ENCODE measurements at regions not wholly inside any gene's neighbourhood (a gene's known extent, or its start where the extent isn't known, plus 50 kb on each side); places are given as distances from the start of the nearest gene placed in this dataset.
"Not testable (repeated sequence)": the region's sequence is repeated elsewhere in the genome, so short reads cannot be mapped to it uniquely, and the experiment has no call there.

DNA sequence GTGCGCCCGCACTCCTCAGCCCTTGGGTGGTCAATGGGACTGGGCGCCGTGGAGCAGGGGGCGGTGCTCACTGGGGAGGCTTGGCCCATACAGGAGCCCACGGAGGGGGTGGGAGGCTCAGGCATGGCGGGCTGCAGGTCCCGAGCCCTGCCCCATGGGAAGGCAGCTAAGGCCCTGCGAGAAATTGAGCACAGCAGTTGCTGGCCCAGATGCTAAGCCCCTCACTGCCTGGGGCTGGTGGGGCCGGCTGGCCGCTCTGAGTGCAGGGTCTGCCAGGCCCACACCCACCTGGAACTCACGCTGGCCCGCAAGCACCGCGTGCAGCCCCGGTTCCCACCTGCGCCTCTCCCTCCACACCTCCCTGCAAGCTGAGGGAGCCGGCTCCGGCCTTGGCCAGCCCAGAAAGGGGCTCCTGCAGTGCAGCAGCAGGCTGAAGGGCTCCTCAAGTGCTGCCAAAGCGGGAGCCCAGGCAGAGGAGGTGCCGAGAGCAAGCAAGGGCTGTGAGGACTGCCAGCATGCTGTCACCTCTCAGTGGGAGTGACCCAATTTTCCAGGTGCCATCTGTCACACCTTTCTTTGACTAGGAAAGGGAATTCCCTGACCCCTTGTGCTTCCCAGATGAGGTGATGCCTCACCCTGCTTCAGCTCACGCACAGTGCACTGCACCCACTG is 642.3 kb upstream of the SYNCRIP start:
- not testable (repeated sequence) for H3K4me3 ChIP-seq (ENCODE audit: low read depth, low read length); H3K36me3 ChIP-seq (ENCODE audit: control insufficient read depth, insufficient read depth, low read length); H3K9ac ChIP-seq (ENCODE audit: low read length); H3K27me3 ChIP-seq (ENCODE audit: control insufficient read depth, insufficient read depth, low read length); H3K27ac ChIP-seq (ENCODE audit: low read depth, low read length); H3K4me1 ChIP-seq (ENCODE audit: control insufficient read depth, insufficient read depth, low read length)
- peaks cover 14% of the 10 kb centered on the region for H3K9me3 ChIP-seq (ENCODE audit: control insufficient read depth, insufficient read depth, low read depth, low read length)

DNA sequence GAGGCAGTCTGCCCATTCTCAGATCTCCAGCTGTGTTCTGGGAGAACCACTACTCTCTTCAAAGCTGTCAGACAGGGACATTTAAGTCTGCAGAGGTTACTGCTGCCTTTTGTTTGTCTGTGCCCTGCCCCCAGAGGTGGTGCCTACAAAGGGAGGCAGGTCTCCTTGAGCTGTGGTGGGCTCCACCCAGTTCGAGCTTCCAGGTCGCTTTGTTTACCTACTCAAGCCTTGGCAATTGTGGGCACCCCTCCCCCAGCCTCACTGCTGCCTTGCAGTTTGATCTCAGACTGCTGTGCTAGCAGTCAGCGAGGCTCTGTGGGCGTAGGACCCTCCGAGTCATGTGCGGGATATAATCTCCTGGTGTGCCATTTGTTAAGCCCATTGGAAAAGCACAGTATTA is 640.9 kb upstream of the SYNCRIP start:
- not testable (repeated sequence) for H3K27ac ChIP-seq (ENCODE audit: low read depth, low read length); H3K4me3 ChIP-seq (ENCODE audit: low read depth, low read length); H3K36me3 ChIP-seq (ENCODE audit: control insufficient read depth, insufficient read depth, low read length); H3K27me3 ChIP-seq (ENCODE audit: control insufficient read depth, insufficient read depth, low read length); H3K4me1 ChIP-seq (ENCODE audit: control insufficient read depth, insufficient read depth, low read length); H3K9ac ChIP-seq (ENCODE audit: low read length)
- H3K9me3 ChIP-seq (ENCODE audit: control insufficient read depth, insufficient read depth, low read depth, low read length) = peaks cover 14% of the 10 kb centered on the region

DNA sequence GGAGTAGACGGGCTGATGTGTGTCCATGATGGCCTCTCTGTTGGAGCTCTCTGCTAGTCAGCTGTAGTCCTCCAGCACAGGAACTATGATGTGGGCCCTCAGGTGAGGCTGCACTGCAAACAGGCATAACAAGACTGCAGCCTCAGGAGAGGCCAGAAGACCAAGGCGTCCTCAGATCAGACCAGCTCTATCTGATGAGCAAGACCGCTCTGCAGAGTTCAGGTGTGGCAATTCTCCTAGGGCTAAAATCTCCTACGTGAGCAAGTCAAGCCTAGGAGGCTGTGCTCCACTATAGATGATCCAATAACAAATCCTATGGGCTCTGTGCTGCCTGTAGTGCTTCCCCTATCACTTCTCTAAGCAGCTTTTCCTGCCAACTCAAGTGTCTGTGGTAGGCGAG is 633.4 kb upstream of the SYNCRIP start:
- no peaks in the 10 kb centered on the region for H3K4me1 ChIP-seq (ENCODE audit: control insufficient read depth, insufficient read depth, low read length)

DNA sequence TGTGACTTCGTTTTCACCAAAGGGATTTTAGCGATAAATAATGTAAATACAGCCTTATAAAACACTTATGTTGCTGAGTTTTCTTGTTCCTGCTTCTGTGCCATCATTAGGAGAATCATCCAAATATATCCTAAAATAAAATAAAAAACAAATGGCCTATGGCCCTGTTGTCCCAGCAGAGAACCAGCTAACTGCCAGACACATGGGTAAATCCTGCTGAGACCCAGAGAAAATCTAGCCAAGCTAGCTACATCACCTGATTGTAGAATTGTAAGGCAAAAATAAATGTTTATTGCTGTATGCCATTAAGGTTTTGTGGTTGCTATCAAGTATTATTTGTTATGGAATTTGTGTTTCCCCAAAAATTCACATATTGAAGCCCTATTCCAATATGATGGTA is 631.2 kb upstream of the SYNCRIP start:
- Histone ChIP-seq H3K9ac (ENCODE audit: low read length) (no peak overlapping the region), H3K36me3 (ENCODE audit: control insufficient read depth, insufficient read depth, low read length) (no peaks in the 10 kb centered on the region), H3K4me1 (ENCODE audit: control insufficient read depth, insufficient read depth, low read length) (no peaks in the 10 kb centered on the region), H3K27me3 (ENCODE audit: control insufficient read depth, insufficient read depth, low read length) (no peaks in the 10 kb centered on the region), H3K9me3 (ENCODE audit: control insufficient read depth, insufficient read depth, low read depth, low read length) (peaks cover 5% of the 10 kb centered on the region; the same call in 1 of the 2 replicates), H3K27ac (ENCODE audit: low read depth, low read length) (no peak overlapping the region), H3K4me3 (ENCODE audit: low read depth, low read length) (no peak overlapping the region)

More for the DNA sequence above, 633.4 kb upstream of the SYNCRIP start:
- H3K27ac ChIP-seq (ENCODE audit: low read depth, low read length) = no peak overlapping the region
- H3K27me3 ChIP-seq (ENCODE audit: control insufficient read depth, insufficient read depth, low read length) = no peaks in the 10 kb centered on the region
- no peaks in the 10 kb centered on the region for H3K36me3 ChIP-seq (ENCODE audit: control insufficient read depth, insufficient read depth, low read length)
- H3K9me3 ChIP-seq (ENCODE audit: control insufficient read depth, insufficient read depth, low read depth, low read length) = peaks cover 5% of the 10 kb centered on the region; the same call in 1 of the 2 replicates
- H3K4me3 ChIP-seq (ENCODE audit: low read depth, low read length) = no peak overlapping the region
- no peak overlapping the region for H3K9ac ChIP-seq (ENCODE audit: low read length)

DNA sequence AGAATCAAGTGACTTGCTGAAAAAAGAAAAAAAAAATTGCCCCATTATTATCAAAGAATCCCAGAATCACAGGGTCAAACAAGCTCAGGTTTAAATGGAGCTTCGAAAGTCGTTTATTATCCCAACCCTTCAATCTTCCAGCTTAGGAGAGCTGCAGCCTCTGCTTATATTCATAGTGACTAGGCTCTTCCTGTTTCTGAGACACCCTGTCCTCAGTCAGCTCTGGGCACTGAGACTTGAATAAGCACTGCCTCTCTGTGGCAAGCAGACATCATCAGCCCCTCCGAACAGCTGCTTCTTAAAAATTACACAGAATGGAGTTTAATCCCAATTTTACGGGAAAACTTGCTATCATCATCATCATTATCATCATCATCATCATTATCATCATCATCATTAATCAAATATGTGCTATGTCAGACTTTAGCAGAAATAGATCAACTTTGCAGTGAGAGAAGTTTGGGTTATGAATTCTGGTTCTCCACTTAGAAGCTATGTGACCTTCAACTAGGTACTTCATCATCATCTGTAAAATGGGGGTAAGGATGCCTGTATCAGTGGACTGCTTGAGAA is 614.0 kb upstream of the SYNCRIP start:
- Histone ChIP-seq H3K9ac (ENCODE audit: low read length) (no peak overlapping the region), H3K9me3 (ENCODE audit: control insufficient read depth, insufficient read depth, low read depth, low read length) (no peaks in the 10 kb centered on the region), H3K36me3 (ENCODE audit: control insufficient read depth, insufficient read depth, low read length) (no peaks in the 10 kb centered on the region), H3K27ac (ENCODE audit: low read depth, low read length) (no peak overlapping the region), H3K4me1 (ENCODE audit: control insufficient read depth, insufficient read depth, low read length) (no peaks in the 10 kb centered on the region), H3K27me3 (ENCODE audit: control insufficient read depth, insufficient read depth, low read length) (no peaks in the 10 kb centered on the region), H3K4me3 (ENCODE audit: low read depth, low read length) (no peak overlapping the region)

DNA sequence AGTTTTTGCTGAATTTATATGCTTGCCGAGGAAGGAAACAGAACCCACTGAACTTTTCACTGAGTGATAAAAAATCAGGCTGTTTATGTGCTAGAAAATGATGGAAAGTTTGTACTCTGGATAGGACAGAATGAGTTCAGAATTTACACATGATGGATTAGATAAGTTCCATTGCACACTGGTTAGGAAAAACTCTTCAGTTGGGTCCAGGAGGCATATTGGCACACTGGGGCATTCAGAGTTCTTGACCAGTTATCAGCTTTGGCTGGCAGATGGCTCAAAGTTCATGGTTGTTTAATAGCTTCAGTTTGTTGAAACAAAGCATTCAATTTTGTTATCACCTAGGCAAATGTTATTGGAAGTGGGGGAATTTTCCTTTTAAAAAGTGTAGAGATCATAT is 613.3 kb upstream of the SYNCRIP start:
- no peaks in the 10 kb centered on the region for H3K27me3 ChIP-seq (ENCODE audit: control insufficient read depth, insufficient read depth, low read length)
- no peak overlapping the region for H3K9ac ChIP-seq (ENCODE audit: low read length)
- H3K9me3 ChIP-seq (ENCODE audit: control insufficient read depth, insufficient read depth, low read depth, low read length) = no peaks in the 10 kb centered on the region
- no peaks in the 10 kb centered on the region for H3K36me3 ChIP-seq (ENCODE audit: control insufficient read depth, insufficient read depth, low read length)
- no peak overlapping the region for H3K4me3 ChIP-seq (ENCODE audit: low read depth, low read length)
- no peaks in the 10 kb centered on the region for H3K4me1 ChIP-seq (ENCODE audit: control insufficient read depth, insufficient read depth, low read length)
- H3K27ac ChIP-seq (ENCODE audit: low read depth, low read length) = no peak overlapping the region

DNA sequence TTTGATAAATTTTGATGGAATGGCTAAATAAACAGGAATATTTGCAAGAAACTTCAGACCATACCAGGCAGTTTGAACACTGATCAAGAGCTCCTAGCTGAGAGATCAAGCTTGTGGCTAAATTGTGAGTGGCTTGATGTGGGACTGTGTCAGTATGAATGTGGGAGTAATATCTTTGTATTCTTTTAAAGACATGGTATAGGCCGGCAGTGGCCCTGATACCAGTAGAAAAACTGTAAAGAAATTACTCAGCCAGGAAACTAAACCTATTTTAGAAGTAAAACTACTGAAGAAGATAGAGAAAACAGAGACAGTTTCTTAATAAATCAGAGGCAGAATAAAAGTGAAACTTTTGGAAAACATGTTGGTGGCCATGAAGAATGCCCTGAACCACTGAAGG is 608.4 kb upstream of the SYNCRIP start:
- Histone ChIP-seq H3K9ac (ENCODE audit: low read length) (no peak overlapping the region), H3K9me3 (ENCODE audit: control insufficient read depth, insufficient read depth, low read depth, low read length) (no peaks in the 10 kb centered on the region), H3K36me3 (ENCODE audit: control insufficient read depth, insufficient read depth, low read length) (no peaks in the 10 kb centered on the region), H3K27me3 (ENCODE audit: control insufficient read depth, insufficient read depth, low read length) (no peaks in the 10 kb centered on the region), H3K27ac (ENCODE audit: low read depth, low read length) (no peak overlapping the region), H3K4me3 (ENCODE audit: low read depth, low read length) (no peak overlapping the region), H3K4me1 (ENCODE audit: control insufficient read depth, insufficient read depth, low read length) (no peaks in the 10 kb centered on the region)

DNA sequence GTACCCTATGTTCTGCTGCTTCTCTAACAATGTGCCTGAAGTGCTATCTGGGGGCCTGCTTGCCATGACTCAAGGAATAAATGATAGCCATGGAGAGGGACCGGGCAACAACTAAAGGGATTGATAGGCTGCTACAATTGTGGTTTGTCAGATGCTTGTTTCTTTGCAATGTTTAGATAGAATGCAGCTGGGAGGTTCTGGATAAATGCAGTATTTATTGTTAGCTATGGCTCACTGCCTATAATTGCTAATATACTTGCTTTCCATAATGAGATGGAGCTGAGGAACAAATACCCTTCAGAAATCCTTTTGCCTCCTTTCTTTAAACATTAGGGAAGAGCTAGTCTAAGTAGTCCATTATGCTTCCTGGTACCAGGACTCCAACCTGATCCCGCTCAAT is 575.2 kb upstream of the SYNCRIP start:
- no peaks in the 10 kb centered on the region for H3K9me3 ChIP-seq (ENCODE audit: control insufficient read depth, insufficient read depth, low read depth, low read length)
- no peak overlapping the region for H3K9ac ChIP-seq (ENCODE audit: low read length)
- H3K4me3 ChIP-seq (ENCODE audit: low read depth, low read length) = no peak overlapping the region
- no peaks in the 10 kb centered on the region for H3K36me3 ChIP-seq (ENCODE audit: control insufficient read depth, insufficient read depth, low read length)
- H3K27me3 ChIP-seq (ENCODE audit: control insufficient read depth, insufficient read depth, low read length) = no peaks in the 10 kb centered on the region
- H3K27ac ChIP-seq (ENCODE audit: low read depth, low read length) = no peak overlapping the region
- no peaks in the 10 kb centered on the region for H3K4me1 ChIP-seq (ENCODE audit: control insufficient read depth, insufficient read depth, low read length)

DNA sequence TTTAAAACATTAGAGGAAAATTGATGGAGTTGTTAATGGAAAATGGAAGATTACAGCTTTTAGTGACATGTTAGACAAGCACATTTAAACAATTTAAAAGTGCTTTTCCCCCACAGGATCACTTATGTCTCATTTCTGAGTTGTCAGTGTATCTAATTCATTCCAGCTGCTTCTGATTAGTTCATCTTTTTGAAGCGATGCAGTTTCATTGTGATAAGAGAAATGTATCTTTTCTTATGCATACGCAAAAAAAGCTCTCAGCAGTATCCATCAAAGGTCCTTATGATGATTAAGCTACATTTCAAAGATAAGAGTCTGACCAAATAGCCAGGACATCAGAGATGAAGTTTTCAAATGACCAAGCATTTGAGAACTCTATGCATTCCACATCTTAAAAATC is 572.6 kb upstream of the SYNCRIP start:
- no peaks in the 10 kb centered on the region for H3K4me1 ChIP-seq (ENCODE audit: control insufficient read depth, insufficient read depth, low read length)
- no peaks in the 10 kb centered on the region for H3K9me3 ChIP-seq (ENCODE audit: control insufficient read depth, insufficient read depth, low read depth, low read length)
- no peaks in the 10 kb centered on the region for H3K36me3 ChIP-seq (ENCODE audit: control insufficient read depth, insufficient read depth, low read length)
- H3K27ac ChIP-seq (ENCODE audit: low read depth, low read length) = no peak overlapping the region
- H3K4me3 ChIP-seq (ENCODE audit: low read depth, low read length) = no peak overlapping the region
- no peak overlapping the region for H3K9ac ChIP-seq (ENCODE audit: low read length)
- no peaks in the 10 kb centered on the region for H3K27me3 ChIP-seq (ENCODE audit: control insufficient read depth, insufficient read depth, low read length)

DNA sequence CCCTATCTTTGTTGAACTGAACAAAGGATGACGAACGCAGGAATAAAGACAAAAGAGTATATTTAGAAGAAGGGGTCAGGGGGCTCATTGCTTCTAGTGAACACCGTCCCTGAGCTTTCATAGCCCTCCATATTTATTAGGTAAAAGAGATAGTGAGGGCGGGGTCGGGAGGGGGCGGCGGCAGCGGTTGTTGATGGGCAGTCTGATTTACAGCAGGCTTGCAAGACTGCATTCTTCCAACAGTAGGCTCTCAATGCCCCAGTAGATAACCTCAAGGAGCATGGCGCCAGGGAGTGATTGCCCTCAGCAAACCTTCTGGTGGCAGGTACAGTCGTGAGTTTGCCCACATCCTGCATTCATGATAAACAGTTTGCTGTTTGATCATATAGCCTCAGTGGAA is 563.3 kb upstream of the SYNCRIP start:
- H3K27me3 ChIP-seq (ENCODE audit: control insufficient read depth, insufficient read depth, low read length) = no peaks in the 10 kb centered on the region
- no peaks in the 10 kb centered on the region for H3K36me3 ChIP-seq (ENCODE audit: control insufficient read depth, insufficient read depth, low read length)
- peaks cover 7% of the 10 kb centered on the region; the same call in 1 of the 2 replicates for H3K4me1 ChIP-seq (ENCODE audit: control insufficient read depth, insufficient read depth, low read length)
- no peak overlapping the region for H3K4me3 ChIP-seq (ENCODE audit: low read depth, low read length)
- H3K9ac ChIP-seq (ENCODE audit: low read length) = no peak overlapping the region
- H3K27ac ChIP-seq (ENCODE audit: low read depth, low read length) = no peak overlapping the region
- no peaks in the 10 kb centered on the region for H3K9me3 ChIP-seq (ENCODE audit: control insufficient read depth, insufficient read depth, low read depth, low read length)

DNA sequence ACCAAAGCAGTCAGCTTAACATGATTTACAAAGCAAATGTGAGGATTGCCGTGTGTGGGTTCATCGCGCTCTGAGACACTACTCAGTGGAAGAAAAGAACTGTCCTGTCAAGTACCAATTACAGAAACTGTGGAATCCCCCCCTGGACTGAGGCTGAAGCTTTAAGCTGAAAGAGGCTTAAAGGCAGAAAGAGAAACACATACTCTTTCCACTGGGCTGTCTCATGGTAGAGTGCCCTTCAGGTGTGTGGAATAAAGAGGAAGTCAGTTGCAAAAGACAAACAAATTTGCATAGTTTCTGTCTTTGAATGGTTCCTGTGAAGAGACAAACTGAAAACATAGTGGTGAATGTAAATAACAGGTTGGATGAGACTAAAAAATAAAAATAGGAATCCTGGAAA is 560.4 kb upstream of the SYNCRIP start:
- no peak overlapping the region for H3K9ac ChIP-seq (ENCODE audit: low read length)
- H3K9me3 ChIP-seq (ENCODE audit: control insufficient read depth, insufficient read depth, low read depth, low read length) = 0 out of 2 replicates have a peak, but pooled peaks cover 7% of the 10 kb centered on the region
- H3K4me3 ChIP-seq (ENCODE audit: low read depth, low read length) = no peak overlapping the region
- no peak overlapping the region for H3K27ac ChIP-seq (ENCODE audit: low read depth, low read length)
- H3K36me3 ChIP-seq (ENCODE audit: control insufficient read depth, insufficient read depth, low read length) = no peaks in the 10 kb centered on the region
- peaks cover 7% of the 10 kb centered on the region; the same call in 1 of the 2 replicates for H3K4me1 ChIP-seq (ENCODE audit: control insufficient read depth, insufficient read depth, low read length)
- H3K27me3 ChIP-seq (ENCODE audit: control insufficient read depth, insufficient read depth, low read length) = no peaks in the 10 kb centered on the region

Data from HUES6 (cell line).